HCT116 (cell line): ENCODE measurements at regions not wholly inside any gene's neighbourhood (a gene's known extent, or its start where the extent isn't known, plus 50 kb on each side); places are given as distances from the start of the nearest gene placed in this dataset.

Experiments
- CBX3 ChIP-seq: IDR thresholded peaks from 2 replicates; pipeline ENCODE4 v1.6.1; 2012; ENCODE audit warnings: low read depth
- CTCF ChIP-seq, 3 experiments: fragments of 200-600 bp in 1 of 3; sonication (generic) in 1 of 3; IDR thresholded peaks in 2 of 3; conservative IDR thresholded peaks in 1 of 3; 2 replicates each; pipeline ENCODE4 v1.5.1; 2012 to 2017; ENCODE audit warnings: low read depth in 2 of 3, low read length in 2 of 3, antibody characterized with exemption in 1 of 3, borderline replicate concordance in 1 of 3, control low read depth in 1 of 3, mild to moderate bottlenecking in 1 of 3, mixed read lengths in 1 of 3, mixed run types in 1 of 3, moderate library complexity in 1 of 3; ENCODE audit not compliant: insufficient read depth in 1 of 3
- POLR2A ChIP-seq: IDR thresholded peaks from 2 replicates; pipeline ENCODE4 v1.7.0; 2011; ENCODE audit warnings: borderline replicate concordance; ENCODE audit not compliant: insufficient read depth, insufficient read length; ENCODE audit errors: extremely low read depth
- POLR2AphosphoS5 ChIP-seq: IDR thresholded peaks from 2 replicates; pipeline ENCODE4 v1.6.1; 2011; ENCODE audit warnings: mild to moderate bottlenecking, low read depth, low read length, moderate library complexity
- ZFX ChIP-seq: fragments of 450-650 bp; IDR thresholded peaks from 2 replicates; pipeline ENCODE4 v1.6.1; 2017

DNA sequence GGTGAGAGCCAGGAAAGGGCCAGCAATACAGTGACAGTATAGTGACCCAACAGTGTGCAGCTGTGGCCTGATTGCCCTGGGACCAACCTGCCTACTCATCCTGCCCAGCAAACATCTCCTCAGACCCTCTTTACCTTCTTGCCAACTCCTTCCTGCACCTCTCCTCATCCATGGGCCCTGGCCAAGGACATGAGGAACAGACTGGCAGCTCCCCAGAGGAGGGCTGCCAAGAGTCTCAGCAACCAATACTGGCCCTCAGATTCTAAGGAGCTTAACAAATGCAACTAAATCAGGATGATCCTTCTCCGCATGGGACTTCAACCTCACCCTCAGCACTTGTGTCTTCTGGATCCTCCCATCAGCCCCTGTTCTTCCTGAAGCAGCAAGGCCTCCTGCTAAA lies 77.0 kb downstream of the RPL27A start:
- TF ChIP-seq POLR2A (no peak), POLR2AphosphoS5 (no peak), CTCF (IDR thresholded peaks at IDR 0.05 in 2 of 3, conservative IDR thresholded peaks at IDR 0.05 in 1 of 3; ENCODE audit: borderline replicate concordance in 1 of 3, insufficient read depth in 1 of 3, low read depth in 2 of 3, low read length in 2 of 3) (no peak), ZFX (no peak), CBX3 (no peak)
